HG03378 (cell line): ENCODE measurements at regions not wholly inside any gene's neighbourhood (a gene's known extent, or its start where the extent isn't known, plus 50 kb on each side); places are given as distances from the start of the nearest gene placed in this dataset.
A peak's percentile ranks its signal among the peaks of the same experiment; 100 is the strongest.

Source experiments
- ATAC-seq: cut with Tn5 transposase; IDR thresholded peaks from one replicate; pipeline ENCODE4 v1.9.1; 2021; ENCODE audit warnings: mild to moderate bottlenecking, moderate library complexity; ENCODE audit not compliant: unreplicated experiment

DNA sequence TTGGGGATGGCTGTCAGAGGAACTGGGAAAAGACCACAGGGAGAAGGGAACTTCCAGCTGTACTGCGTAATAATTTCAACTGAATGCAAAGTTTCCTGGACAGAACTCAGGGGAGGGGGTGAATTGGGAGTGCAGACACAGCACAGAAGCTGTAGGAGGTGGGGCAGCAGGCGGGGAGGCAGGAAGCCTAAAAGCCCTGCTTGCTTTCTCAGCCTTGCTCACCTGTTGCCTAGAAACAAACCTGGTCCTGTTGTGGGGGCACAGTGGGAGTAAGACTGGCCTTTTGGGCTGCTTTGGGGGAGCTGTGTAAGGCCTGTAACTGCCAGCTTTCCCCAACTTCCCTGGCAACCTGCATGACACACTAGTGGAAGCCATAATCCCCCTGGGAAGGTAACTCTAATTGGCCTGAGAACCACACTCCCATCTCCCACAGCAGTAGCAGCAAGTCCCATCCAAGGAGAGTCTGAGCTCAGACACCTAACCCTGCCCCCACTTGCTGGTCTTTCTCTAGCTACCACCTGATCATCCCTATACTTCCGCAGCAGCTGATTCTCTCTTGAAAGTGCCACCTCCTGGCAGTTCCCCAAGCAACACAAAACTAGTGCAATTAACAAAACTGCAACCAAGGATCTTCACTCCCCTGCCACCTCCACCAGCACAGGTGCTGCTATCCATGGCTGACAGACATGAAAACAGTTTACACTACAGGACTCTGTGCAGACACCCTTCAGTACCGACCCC lies 1239.3 kb downstream of the SORCS1 start:
- no peak for ATAC-seq

DNA sequence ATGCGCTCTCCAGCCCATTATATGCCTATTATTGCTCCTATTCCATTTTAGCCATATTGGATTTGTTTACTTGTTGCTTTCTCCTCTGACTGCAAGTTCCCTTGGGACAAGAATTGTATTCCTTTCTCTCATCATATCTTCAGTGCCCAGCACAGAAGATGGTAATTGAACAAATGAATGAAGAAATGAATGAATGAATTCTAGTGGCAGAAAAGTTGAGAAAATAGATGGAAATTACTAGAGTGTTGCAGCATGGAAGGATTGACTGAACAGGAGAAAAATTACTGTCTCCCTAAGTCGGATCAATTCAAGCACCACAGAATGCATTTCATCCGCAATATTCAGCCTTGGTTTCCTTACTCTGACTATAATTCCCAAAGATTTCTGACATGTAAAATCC lies 1243.2 kb downstream of the SORCS1 start:
- ATAC-seq = no peak

DNA sequence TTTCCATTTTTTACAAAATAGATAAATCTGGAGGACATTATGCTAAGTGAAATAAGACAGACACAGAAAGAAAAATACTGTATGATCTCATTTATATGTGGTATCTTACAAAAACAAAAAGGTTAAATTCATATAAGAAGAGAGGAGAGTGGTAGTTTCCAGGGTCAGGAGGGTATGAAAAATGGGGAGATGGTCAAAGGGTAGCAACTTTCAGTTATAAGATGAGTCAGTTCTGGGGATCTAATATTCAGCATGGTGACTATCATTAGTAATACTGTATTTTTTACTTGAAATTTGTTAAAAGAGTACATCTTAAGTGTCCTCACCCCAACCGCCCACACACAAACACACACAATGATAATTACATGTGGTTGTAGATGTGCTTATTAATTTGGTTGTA lies 1250.1 kb downstream of the SORCS1 start:
- ATAC-seq = no peak

DNA sequence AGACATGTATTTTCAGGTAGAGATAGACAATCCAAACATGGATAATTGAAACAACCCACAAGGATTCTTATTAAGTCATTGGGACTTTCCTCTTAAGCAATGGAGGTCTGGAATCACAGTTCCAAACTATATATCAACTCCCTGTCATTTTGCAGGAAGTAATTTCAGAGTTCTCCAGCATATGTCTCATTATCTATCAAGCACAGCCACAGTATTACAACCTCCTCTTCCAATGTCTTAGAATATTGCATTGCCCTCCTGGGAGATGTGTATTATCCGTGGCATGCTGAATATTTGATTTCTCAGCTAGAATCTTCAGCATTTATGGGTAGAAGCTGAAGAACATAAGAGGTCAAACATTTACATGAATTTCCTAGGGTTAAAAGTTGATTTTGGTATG lies 1255.8 kb downstream of the SORCS1 start:
- ATAC-seq = no peak

DNA sequence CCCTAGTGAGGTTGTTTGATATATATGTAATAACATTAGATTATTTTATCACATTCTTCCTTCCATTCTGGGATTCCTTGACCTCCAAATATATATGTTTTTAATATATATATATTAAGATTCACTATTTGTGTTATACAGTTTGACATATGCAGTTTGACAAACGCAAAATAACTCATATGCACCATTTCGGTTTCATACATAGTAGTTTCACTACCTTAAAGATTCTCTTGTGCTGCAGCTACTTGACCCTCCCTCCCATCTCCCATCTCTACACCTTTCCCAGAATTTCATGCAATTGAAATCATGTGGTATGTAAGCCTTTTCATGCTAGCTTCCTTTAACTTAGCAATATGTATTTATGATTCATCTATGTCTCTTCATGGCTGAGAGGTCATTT lies 1244.4 kb downstream of the SORCS3 start:
- no peak for ATAC-seq

DNA sequence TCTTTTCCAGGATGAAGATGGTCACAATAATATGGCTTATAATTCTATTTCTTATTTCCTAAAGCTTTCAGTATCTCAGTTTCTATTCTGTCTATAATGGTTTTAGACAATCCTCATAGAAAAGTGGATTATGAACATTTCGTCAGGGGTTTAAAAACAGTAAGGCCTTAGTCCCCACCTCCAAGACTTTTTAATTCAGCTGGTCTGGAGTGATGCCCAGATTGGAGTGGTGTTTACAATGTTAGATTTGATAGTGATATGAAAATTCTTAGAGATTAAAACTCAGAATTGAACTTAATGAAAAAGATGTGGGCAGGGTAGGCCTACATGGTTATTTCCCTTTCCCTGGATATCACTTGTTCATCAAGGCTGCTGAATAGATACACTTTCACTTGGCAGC lies 1238.3 kb downstream of the SORCS3 start:
- ATAC-seq = no peak

DNA sequence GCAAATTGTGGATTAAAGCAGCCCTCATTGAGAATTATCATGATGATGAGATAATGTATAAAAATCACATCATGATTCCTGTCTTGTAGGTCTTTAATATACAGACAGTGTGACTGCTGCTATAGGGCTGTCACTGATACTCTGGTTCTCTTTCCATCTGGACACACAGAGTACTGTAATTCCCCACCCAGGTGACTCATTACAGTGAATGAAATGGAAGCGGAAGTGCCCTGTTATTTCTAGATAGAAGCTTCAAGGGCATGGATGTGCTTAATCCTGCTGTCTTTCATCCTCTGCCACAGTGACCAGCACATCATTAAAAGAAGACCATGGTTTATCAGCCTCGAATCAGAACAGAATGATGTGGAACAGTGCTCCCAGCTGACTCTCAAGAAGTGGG lies 1234.0 kb downstream of the SORCS3 start:
- ATAC-seq = no peak

DNA sequence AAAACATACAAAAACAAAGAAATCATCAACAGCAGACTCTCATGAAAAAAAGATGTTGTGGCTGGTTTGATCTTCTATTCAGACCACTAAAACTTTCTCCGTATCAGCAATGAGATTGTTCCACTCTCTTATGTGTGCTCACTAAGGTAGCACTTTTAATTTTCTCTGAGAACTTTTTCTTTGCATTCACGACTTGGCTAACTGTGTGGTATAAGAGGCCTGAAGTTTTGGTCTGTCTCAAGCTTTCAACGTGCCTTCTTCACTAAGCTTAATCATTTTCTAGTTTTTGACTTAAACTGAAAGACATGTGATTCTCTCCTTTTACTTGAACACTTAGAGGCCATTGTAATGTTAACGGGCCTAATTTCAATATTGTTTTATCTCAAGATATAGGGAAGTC lies 1231.6 kb downstream of the SORCS3 start:
- no peak for ATAC-seq

DNA sequence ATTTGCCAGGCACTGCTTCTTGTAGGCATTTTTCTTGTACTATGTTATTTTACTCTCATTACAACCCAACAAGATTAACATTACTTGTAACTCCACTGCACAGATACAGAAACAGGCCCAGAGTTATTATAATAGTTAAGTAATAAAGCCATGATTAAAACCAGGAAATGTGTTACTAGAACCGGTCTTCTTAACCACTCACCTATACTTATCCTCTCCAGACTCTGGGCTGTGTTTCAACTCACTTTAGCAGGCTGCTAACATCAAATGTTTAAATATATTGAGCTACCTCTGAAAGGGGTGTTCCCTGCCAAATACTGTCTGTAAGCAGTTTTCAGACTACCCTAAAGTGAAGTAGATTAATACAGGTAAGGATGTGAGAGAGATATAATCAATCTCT lies 1227.8 kb downstream of the SORCS3 start:
- no peak for ATAC-seq

DNA sequence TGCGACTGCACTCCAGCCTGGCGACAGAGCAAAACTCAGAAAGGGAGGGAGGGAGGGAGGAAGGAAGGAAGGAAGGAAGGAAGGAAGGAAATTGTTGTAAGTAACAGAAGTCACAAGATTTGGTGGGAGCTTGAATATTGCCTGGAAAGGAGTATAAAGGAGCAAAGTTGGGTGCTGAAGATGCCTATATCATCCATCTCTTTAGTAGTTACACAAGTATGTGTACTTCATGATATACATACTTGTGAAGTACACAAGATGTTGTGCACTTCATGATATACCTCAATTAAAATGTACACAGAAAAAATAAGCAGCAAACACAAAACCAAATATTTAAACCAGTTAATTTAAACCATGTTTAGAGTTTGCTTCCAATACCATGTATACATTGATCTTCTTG lies 1223.8 kb downstream of the SORCS3 start:
- no peak for ATAC-seq

DNA sequence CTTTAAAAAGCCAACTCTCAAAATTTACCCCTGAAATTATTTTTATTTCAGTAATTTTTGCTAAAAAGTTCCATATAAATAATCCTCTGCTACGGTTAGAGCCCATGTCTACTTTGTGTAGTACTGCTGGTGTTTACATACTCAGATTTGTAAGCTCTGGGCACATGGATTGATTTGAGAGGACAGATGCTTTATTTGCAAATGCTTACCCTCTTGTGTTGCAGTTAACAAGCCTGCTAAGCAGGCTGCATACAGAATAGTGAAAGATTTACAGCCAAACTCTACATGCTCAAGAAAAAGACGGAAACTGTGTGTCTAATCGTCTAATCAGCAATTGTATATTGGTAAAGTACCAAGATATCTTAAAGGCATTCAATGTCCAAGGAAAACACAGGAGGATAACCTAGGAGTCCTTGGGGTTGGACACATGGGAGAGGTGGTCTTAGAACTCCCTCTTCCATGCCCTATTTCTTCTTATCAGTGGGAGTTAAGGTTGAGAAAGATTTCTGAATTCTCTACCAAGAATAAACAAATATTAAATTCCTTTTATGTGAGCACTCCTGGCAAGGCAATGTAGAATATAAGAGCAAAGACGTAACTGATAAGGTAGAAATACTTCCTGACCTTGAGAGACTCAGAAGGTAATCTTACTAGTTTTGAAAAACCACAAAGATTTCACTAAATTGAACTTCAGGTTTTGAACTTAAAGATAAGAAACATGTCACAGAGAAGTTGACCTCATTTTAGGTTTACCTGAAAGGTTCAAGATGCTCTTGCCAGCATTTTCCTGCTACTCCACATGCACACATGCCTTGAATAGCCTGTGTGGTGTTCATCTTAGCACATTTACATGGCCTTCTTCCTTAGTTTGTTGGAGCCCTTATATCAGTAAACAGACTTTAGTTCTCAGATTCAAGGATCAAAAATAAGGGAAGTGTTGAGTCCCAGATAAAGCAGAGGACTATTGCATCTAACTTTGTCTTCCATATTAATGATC lies 1216.5 kb downstream of the SORCS3 start:
- no peak for ATAC-seq

DNA sequence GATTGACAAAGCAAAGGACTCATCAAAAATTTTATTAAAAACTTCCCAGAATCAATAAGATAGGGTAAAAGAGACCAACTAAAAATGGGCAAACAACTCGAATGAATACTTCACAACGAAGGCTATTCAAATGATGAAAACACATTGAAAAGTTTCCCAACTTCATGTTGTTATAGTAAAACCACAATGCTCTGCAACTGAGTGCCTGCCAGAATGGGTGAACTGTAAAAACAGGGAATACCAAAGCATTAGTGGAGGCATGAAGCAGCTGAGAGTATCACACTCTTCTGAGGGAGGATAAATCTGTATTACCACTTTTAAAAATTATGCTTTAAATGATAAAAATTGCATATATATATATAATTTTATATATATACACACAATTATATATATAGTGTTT lies 1214.7 kb downstream of the SORCS3 start:
- ATAC-seq = no peak

DNA sequence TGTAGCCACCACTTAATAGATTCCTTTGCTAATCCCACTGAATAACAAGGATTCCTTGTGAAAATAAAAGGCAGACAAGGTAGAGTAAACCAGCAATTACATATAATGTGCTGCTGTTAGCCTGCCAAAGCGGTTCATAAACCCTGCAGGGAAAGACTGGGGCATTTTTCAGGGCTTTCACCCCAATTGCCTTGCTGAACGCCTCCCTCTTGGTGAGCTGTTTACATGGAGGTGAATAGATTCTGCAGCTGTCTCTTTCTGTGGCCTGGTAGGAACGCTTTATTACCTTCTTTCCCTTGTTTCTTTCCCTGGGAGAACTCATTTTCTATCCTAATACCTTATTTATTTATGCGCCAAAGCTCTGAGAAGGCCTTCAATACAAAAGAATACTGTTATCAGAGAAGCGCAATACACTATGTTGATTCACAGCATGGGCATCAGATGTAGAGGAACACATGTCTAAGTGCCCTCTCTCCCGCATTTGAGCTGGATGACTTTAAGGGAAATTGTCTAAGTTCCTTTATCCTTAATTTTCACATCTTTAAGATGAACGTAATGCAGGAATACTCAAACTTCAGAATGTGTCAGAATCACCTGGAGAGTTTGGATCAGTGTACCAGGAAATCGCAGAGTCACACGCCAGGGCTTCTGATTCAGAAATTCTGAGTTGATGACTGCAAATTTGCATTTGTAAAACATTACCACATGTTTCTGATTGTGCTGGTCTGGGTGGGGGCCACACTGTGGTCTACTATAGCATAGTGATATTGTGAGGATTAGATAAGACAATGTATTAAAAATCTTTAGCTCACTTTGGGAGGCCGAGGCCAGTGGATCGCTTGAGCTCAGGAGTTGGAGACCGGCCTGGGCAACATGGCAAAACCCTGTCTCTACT lies 1203.8 kb downstream of the SORCS3 start:
- no peak for ATAC-seq

DNA sequence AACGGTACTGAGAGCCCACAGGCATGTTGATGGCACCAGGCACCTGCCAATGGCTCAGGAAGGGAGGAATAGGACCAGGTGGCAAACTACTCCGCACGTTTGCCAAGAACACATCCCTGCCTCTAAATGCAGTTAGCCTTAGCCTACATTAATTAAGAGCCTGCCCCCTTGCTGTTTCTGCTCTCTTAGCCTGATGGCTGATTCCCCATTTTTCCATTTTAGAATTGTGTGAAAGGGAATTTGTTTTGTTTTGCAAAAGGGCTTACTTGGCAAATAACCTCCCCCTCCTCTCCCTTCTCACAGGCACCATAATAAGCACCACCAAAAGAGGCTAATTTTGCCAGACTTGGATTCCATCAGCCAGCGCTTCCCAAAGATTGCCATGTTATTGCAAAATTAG lies 1203.2 kb downstream of the SORCS3 start:
- ATAC-seq = no peak

DNA sequence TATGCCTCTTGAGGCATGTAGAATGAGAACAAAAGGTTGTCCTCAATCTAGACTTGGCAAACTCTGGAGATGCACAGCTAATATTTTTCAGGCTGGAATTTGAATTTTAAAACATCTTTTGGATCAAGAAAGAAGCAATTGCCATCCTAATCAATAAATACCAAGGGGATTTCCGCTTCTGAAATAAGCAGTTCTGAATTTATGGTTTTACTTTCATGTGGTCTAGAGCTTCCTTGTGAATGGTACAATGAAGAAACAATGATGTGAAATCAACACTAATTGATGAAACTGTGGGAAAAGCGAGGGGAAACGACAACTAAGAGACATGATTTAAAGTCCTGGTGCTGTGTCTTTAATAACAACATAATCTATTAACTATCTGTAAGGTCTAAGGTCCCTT lies 1202.7 kb downstream of the SORCS3 start:
- no peak for ATAC-seq

DNA sequence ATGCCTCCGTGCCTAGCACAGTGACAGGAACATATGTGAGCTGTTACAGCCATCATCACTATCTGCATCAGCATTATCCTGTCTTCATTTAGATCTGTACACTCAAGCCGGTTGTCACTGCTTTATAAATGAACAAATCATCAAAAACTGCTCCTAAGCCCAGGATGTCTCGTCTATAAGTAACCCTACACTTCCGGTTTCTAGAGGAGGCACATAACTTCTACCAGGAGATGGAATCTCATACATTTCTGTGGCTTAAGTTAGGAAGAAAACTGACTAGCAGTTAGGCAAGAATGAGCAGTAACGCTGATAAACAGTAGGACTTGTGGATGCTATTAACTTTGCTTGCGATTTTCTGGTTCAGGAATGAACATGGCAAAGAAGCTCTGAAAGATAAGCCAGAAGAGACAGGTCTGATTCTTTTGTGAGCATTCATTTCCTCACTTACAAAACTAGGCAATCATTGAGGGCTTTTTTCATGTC lies 1199.2 kb downstream of the SORCS3 start:
- ATAC-seq = no peak

DNA sequence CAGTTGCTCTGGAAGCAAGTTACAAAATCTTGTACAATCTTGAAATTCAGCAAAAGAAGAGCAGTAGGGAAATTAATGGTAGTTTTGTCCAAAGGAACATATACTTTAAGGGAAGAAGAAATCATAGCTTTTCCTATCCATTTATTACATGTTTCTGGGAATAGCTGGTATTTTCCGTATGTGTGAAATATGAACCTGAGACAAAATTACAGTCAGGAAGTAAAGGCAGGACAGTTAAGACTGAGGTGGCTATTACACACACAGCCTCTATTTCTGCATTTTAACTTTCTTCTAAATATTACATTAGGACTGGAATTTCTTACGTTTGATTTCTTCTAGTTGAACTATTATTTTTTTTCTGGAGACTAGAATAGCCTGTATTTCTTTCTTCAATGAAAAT lies 1197.3 kb downstream of the SORCS3 start:
- ATAC-seq = no peak

DNA sequence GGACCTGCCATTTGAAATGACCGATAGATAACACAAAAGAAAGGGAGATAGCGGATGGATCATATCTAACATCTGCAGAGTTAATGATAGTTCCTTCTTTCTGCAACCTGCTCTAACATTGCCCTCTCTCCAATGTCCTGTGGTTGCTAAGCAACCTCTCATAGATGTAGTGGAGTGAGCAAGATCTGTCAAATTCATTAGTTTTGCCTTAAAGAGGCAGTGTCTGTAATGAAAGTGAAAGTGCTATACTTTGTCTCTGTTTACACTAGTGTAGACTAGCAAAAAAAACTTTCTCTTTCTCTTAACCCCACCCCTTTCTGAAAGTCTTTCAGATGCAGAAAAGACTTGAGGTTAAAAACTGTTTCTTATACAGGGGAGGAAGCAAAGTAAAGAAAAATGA lies 1196.9 kb downstream of the SORCS3 start:
- ATAC-seq = peak; percentile 97

DNA sequence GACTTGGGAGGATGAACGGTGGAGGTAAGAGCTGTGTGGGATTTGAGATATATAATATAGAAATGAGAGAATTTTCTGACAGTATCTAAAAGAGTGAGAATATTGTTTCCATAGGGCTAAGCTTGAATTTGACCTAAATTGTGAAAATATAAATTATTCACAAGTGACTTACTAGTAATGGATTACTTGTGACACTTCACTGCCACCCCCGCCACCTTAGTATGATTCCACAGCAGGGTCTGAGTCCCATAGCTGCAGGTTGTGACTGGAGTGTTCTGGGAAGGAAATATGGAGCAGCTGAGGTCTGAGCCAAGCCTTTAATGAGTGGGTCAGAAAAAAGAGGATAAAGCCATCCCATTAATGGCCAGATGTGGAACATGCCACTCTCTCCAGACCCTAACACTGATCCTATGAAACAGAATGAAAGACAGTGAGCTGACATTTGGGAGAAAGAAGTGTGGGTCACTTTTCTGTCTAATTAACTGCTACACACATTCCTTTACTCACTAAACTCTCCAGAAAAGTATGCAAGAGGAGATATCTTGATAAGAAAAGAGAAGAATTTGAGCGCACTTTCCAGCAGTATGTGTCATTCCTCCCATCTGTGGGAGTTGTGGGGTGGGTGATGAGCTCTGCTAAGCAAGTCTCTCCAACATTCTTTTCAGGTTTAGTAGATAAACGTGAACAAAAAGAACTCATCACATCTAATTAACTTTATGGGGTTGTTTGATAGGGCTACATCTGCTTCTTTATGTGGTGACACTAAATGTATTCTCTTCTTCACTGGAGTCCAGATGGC lies 1193.4 kb downstream of the SORCS3 start:
- no peak for ATAC-seq

DNA sequence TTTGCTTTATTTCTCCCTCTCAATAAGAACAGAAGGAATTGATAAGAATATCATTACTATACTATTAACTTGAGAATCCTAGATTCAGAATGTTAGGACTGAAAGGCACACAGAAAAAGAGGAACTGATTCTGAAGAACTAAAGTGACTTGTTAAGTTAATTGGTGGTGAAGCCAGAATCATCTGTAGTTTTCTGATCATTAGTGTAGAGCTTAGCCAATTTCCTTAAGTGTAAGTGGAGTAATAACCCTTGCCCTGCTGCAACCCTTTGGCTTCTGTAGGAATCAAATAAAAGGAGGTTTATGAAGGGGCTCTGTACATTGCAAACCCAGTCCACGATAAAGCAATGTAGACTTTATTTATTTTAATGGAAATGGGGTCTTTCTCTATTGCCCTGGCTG lies 1186.0 kb downstream of the SORCS3 start:
- no peak for ATAC-seq
